H1 (cell line): ENCODE measurements at regions not wholly inside any gene's neighbourhood (a gene's known extent, or its start where the extent isn't known, plus 50 kb on each side); places are given as distances from the start of the nearest gene placed in this dataset.

Experiments
- CTCF ChIA-PET: fragments of 300-600 bp; sonication (Branson Sonifier 250); formaldehyde crosslinking; loops from one replicate; lab custom pipeline; 2021; ENCODE audit not compliant: partially characterized antibody; lab: Charles Lee
- POLR2A ChIA-PET: fragments of 300-600 bp; sonication (Branson Sonifier 250); formaldehyde crosslinking; loops from one replicate; lab custom pipeline; 2021; ENCODE audit warnings: inconsistent platforms; ENCODE audit not compliant: partially characterized antibody; lab: Charles Lee
- DNase-seq, 2 experiments: peaks; one replicate each; pipeline versions ENCODE4 v3.0.0 to v3.0.0-alpha.2; 2010 to 2022; ENCODE audit warnings: low spot score in 2 of 2, low read depth in 1 of 2, mixed read lengths in 1 of 2
- FAIRE-seq: peaks from 2 replicates; lab custom pipeline; 2011; peaks lifted over from hg19 to GRCh38; lab: Jason Lieb, UNC
- H2AFZ ChIP-seq: 2 replicates; pipeline ENCODE4 v1.8.1; 2012; ENCODE audit warnings: low read length, inconsistent platforms
- H2AK5ac ChIP-seq: 2 replicates; pipeline ENCODE4 v1.6.1; 2013; ENCODE audit warnings: low read depth, low read length
- H2BK120ac ChIP-seq: replicated peaks from 2 replicates; pipeline ENCODE3; 2013; ENCODE audit warnings: low read depth, low read length, inconsistent platforms
- H2BK12ac ChIP-seq: 2 replicates; pipeline ENCODE4 v1.6.1; 2013; ENCODE audit warnings: low read depth, low read length
- H2BK15ac ChIP-seq: 2 replicates; pipeline ENCODE4 v1.6.1; 2013; ENCODE audit warnings: low read length
- H2BK20ac ChIP-seq: 2 replicates; pipeline ENCODE4 v1.6.1; 2013; ENCODE audit warnings: low read length
- H2BK5ac ChIP-seq: 2 replicates; pipeline ENCODE4 v1.6.1; 2013; ENCODE audit warnings: low read depth, low read length
- H3K14ac ChIP-seq: 2 replicates; pipeline ENCODE4 v1.6.1; 2013; ENCODE audit warnings: inconsistent platforms; ENCODE audit not compliant: insufficient read length
- H3K18ac ChIP-seq: 2 replicates; pipeline ENCODE4 v1.6.1; 2013; ENCODE audit warnings: low read length; ENCODE audit errors: extremely low read depth
- H3K23ac ChIP-seq: 2 replicates; pipeline ENCODE4 v1.6.1; 2013; ENCODE audit warnings: inconsistent platforms; ENCODE audit not compliant: insufficient read length
- H3K23me2 ChIP-seq: 2 replicates; pipeline ENCODE4 v1.6.1; 2013; ENCODE audit warnings: low read depth, low read length
- H3K27ac ChIP-seq: 2 replicates; pipeline ENCODE4 v1.6.1; 2011; ENCODE audit warnings: low read depth, low read length, inconsistent platforms
- H3K27me3 ChIP-seq, 4 experiments: replicated peaks in 1 of 4; 1 replicate in 1 of 4; 2 replicates in 3 of 4; pipeline versions ENCODE4 v1.6.1 to v1.8.1; 2011 to 2013; ENCODE audit warnings: low read length in 3 of 4, mild to moderate bottlenecking in 3 of 4, inconsistent platforms in 2 of 4, mixed read lengths in 2 of 4, moderate library complexity in 1 of 4; ENCODE audit not compliant: control insufficient read depth in 3 of 4, insufficient read depth in 3 of 4; ENCODE audit errors: extremely low read depth in 1 of 4
- H3K36me3 ChIP-seq, 4 experiments: 2 replicates each; pipeline versions ENCODE4 v1.6.1 to v1.8.1; 2011 to 2013; ENCODE audit warnings: mild to moderate bottlenecking in 4 of 4, low read length in 3 of 4, moderate library complexity in 2 of 4, control low read depth in 1 of 4, inconsistent platforms in 1 of 4; ENCODE audit not compliant: insufficient read depth in 4 of 4, control insufficient read depth in 2 of 4
- H3K4ac ChIP-seq: replicated peaks from 2 replicates; pipeline ENCODE3; 2013; ENCODE audit warnings: low read length, low read depth, mixed read lengths, inconsistent platforms; ENCODE audit not compliant: insufficient read length
- H3K4me1 ChIP-seq, 4 experiments: replicated peaks in 1 of 4; 1 replicate in 1 of 4; 2 replicates in 3 of 4; pipeline versions ENCODE4 v1.6.1 to v1.8.1; 2011 to 2013; ENCODE audit warnings: low read length in 3 of 4, inconsistent platforms in 2 of 4, mixed read lengths in 1 of 4; ENCODE audit not compliant: insufficient read depth in 4 of 4, control insufficient read depth in 3 of 4
- H3K4me2 ChIP-seq, 2 experiments: 2 replicates each; pipeline versions ENCODE4 v1.6.1 to v1.8.1; 2011 to 2013; ENCODE audit warnings: low read depth in 2 of 2, low read length in 2 of 2, control low read depth in 1 of 2, inconsistent platforms in 1 of 2, mild to moderate bottlenecking in 1 of 2; ENCODE audit not compliant: insufficient read depth in 1 of 2
- H3K4me3 ChIP-seq, 4 experiments: fragments of 200-600, 300-600 bp in 1 of 4; sonication (generic), shearing (Covaris generic), sonication (Bioruptor Twin) in 1 of 4; 2 replicates each; pipeline versions ENCODE4 v1.5.1 to v1.8.1; 2011 to 2016; ENCODE audit warnings: low read length in 4 of 4, low read depth in 3 of 4, control low read depth in 2 of 4, inconsistent platforms in 2 of 4, mild to moderate bottlenecking in 2 of 4, mixed read lengths in 1 of 4, moderate library complexity in 1 of 4; ENCODE audit not compliant: insufficient read depth in 2 of 4; ENCODE audit errors: extremely low read depth in 1 of 4
- H3K56ac ChIP-seq: replicated peaks from 2 replicates; pipeline ENCODE3; 2013; ENCODE audit warnings: low read depth, mild to moderate bottlenecking, mixed read lengths, low read length, inconsistent platforms; ENCODE audit not compliant: insufficient read length
- H3K79me1 ChIP-seq: 2 replicates; pipeline ENCODE4 v1.6.1; 2013; ENCODE audit warnings: low read depth, low read length, control low read depth
- H3K79me2 ChIP-seq, 2 experiments: 2 replicates each; pipeline versions ENCODE4 v1.6.1 to v1.8.1; 2012 to 2013; ENCODE audit warnings: low read length in 2 of 2, mild to moderate bottlenecking in 2 of 2, inconsistent platforms in 1 of 2; ENCODE audit not compliant: insufficient read depth in 2 of 2, control insufficient read depth in 1 of 2
- H3K9ac ChIP-seq, 4 experiments: replicated peaks in 1 of 4; 1 replicate in 1 of 4; 2 replicates in 3 of 4; pipeline versions ENCODE4 v1.6.1 to v1.8.1; 2011 to 2013; ENCODE audit warnings: low read depth in 3 of 4, low read length in 3 of 4, control low read depth in 2 of 4, mild to moderate bottlenecking in 2 of 4, moderate library complexity in 2 of 4, inconsistent platforms in 1 of 4; ENCODE audit errors: extremely low read depth in 1 of 4
- H3K9me3 ChIP-seq, 2 experiments: 2 replicates each; pipeline versions ENCODE4 v1.6.1 to v1.8.1; 2012 to 2013; ENCODE audit warnings: mild to moderate bottlenecking in 2 of 2, moderate library complexity in 2 of 2, control low read depth in 1 of 2, inconsistent platforms in 1 of 2, low read depth in 1 of 2, low read length in 1 of 2, mixed read lengths in 1 of 2; ENCODE audit not compliant: insufficient read depth in 2 of 2
- H4K20me1 ChIP-seq, 2 experiments: replicated peaks in 1 of 2; 2 replicates each; pipeline versions ENCODE3 to v1.8.1; 2011 to 2013; ENCODE audit warnings: inconsistent platforms in 2 of 2, low read length in 2 of 2, mild to moderate bottlenecking in 1 of 2; ENCODE audit not compliant: insufficient read depth in 2 of 2, control insufficient read depth in 1 of 2
- H4K5ac ChIP-seq: 2 replicates; pipeline ENCODE4 v1.6.1; 2013; ENCODE audit warnings: low read length, low read depth, mixed read lengths, inconsistent platforms; ENCODE audit not compliant: insufficient read length
- H4K8ac ChIP-seq: 2 replicates; pipeline ENCODE4 v1.8.0; 2013; ENCODE audit warnings: mild to moderate bottlenecking, moderate library complexity, low read length, inconsistent platforms; ENCODE audit not compliant: insufficient read depth; ENCODE audit errors: extremely low read depth
- H4K91ac ChIP-seq: replicated peaks from 2 replicates; pipeline ENCODE3; 2013; ENCODE audit warnings: low read length, mixed read lengths, inconsistent platforms; ENCODE audit not compliant: insufficient read length
- RNF2 ChIP-seq: fragments of 200-900, 300-1000 bp; sonication (generic); IDR thresholded peaks from 2 replicates; pipeline ENCODE4 v1.7.1; 2016; ENCODE audit warnings: borderline replicate concordance, low read depth, mild to moderate bottlenecking, antibody characterized with exemption, low read length; ENCODE audit not compliant: poor library complexity, severe bottlenecking; ENCODE audit errors: missing control alignments
- TAF7 ChIP-seq: optimal IDR thresholded peaks from 2 replicates; pipeline ENCODE3; 2011; ENCODE audit warnings: low read depth, mild to moderate bottlenecking, inconsistent platforms, low read length, moderate library complexity, borderline replicate concordance
- TBP ChIP-seq: IDR thresholded peaks from 2 replicates; pipeline ENCODE4 v1.6.1; 2011; ENCODE audit warnings: low read depth, low read length, improper control_type of control experiment
- WGBS, 2 experiments: shearing (Covaris generic) in 1 of 2; methylation state at CpG; one replicate each; pipeline versions ENCODE4 v1.1.6 to v1.1.7; 2013 to 2015; ENCODE audit warnings: low lambda C conversion rate in 2 of 2, mixed read lengths in 2 of 2, inconsistent platforms in 1 of 2, low coverage in 1 of 2, missing lambda C conversion rate in 1 of 2; ENCODE audit not compliant: insufficient replicate concordance in 2 of 2, insufficient coverage in 1 of 2, insufficient read length in 1 of 2; ENCODE audit errors: extremely low coverage in 1 of 2, missing lambda C conversion rate in 1 of 2; 5-methylcytosine and 5-hydroxymethylcytosine counted together
- TF ChIP-seq, protein P1 (sequence below): IDR thresholded peaks from 2 replicates; pipeline ENCODE4 v1.6.1; 2011; ENCODE audit warnings: low read depth, mild to moderate bottlenecking, low read length; ENCODE audit not compliant: insufficient read depth
- TF ChIP-seq, protein P2 (sequence below): IDR thresholded peaks from 2 replicates; pipeline ENCODE4 v1.6.1; 2012; ENCODE audit warnings: inconsistent platforms

DNA sequence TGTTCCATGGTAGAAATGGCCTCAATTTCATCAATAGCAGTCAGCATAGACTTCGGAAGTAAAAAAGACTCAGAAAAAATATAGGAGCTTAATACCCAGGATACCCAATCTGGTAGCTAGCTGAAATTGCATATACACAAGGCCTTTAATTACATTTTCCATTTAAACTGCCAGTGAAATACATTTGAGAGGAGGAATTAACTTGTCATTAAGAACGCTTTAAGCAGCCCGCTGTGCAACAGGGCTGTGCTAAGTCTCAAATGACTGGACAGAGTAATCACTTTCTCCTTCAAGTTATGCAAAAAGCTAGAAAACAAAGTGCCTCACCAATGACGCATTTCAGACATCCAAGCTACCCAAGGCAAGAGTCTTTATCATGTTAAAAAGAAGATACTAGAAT is 558.8 kb downstream of the MBD2 start:
- Histone ChIP-seq H3K9ac (no peak overlapping the region), H3K36me3 (no peaks in the 10 kb centered on the region), H2BK20ac (no peak overlapping the region), H2AFZ (no peak overlapping the region), H4K5ac (no peak overlapping the region), H3K4me1 (no peaks in the 10 kb centered on the region), H4K8ac (no peak overlapping the region), H3K79me1 (no peaks in the 10 kb centered on the region), H4K20me1 (no peaks in the 10 kb centered on the region), H4K91ac (no peak overlapping the region), H2BK5ac (no peak overlapping the region), H2BK120ac (no peak overlapping the region), H3K27ac (no peak overlapping the region), H2BK12ac (no peak overlapping the region), H3K23me2 (no peaks in the 10 kb centered on the region), H2AK5ac (no peak overlapping the region), H2BK15ac (no peak overlapping the region), H3K18ac (no peak overlapping the region), H3K4me2 (no peak overlapping the region), H3K56ac (no peak overlapping the region), H3K79me2 (no peaks in the 10 kb centered on the region), H3K9me3 (peaks cover 4 to 6% of the 10 kb centered on the region in 2 experiments; a peak in 3 of 4 replicates), H3K4ac (no peak overlapping the region), H3K23ac (no peak overlapping the region), H3K4me3 (no peak overlapping the region), H3K14ac (no peak overlapping the region), H3K27me3 (no peaks in the 10 kb centered on the region)
- ChIA-PET CTCF (no interaction called here), POLR2A (no interaction called here)
- FAIRE-seq, result no peak
- DNase-seq, result no peak
- 93% methylated on average over 4 of the region's 4 CpGs; no CpG with 5 or more reads in 1 of the 2 experiments for WGBS, 2 experiments
- TF ChIP-seq RNF2 (no peak), TAF7 (no peak), TBP (no peak)
- TF ChIP-seq, protein P1, sequence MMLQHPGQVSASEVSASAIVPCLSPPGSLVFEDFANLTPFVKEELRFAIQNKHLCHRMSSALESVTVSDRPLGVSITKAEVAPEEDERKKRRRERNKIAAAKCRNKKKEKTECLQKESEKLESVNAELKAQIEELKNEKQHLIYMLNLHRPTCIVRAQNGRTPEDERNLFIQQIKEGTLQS, result no peak
- TF ChIP-seq, protein P2, sequence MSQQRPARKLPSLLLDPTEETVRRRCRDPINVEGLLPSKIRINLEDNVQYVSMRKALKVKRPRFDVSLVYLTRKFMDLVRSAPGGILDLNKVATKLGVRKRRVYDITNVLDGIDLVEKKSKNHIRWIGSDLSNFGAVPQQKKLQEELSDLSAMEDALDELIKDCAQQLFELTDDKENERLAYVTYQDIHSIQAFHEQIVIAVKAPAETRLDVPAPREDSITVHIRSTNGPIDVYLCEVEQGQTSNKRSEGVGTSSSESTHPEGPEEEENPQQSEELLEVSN, result no peak
